DMS114 treated with DMSO at 0.1 percent for 48 hours (cell line): ENCODE measurements at regions not wholly inside any gene's neighbourhood (a gene's known extent, or its start where the extent isn't known, plus 50 kb on each side); places are given as distances from the start of the nearest gene placed in this dataset.
"Not testable (repeated sequence)": the region's sequence is repeated elsewhere in the genome, so short reads cannot be mapped to it uniquely, and the experiment has no call there.

Experiments
- DNase-seq: peaks from one replicate; lab custom pipeline; 2025; ENCODE audit not compliant: unreplicated experiment; lab: John Stamatoyannopoulos, UW

GRCh38 chr6:4359108-4359730 is 223.8 kb upstream of the ECI2 start:
- no peak for DNase-seq

GRCh38 chr6:4358414-4359107 is 223.2 kb upstream of the ECI2 start:
- no peak for DNase-seq

GRCh38 chr6:4357660-4358152 is 222.3 kb upstream of the ECI2 start:
- DNase-seq = not testable (repeated sequence)

GRCh38 chr6:4356899-4357659 is 221.7 kb upstream of the ECI2 start:
- no peak for DNase-seq

GRCh38 chr6:4355241-4355640 is 219.9 kb upstream of the ECI2 start:
- DNase-seq = no peak

GRCh38 chr6:4354181-4354580 is 218.8 kb upstream of the ECI2 start:
- DNase-seq = no peak

GRCh38 chr6:4352731-4353130 is 217.4 kb upstream of the ECI2 start:
- no peak for DNase-seq

- DNase-seq = no peak
Observed at GRCh38 chr6:4352322-4352669, 216.9 kb upstream of the ECI2 start.

GRCh38 chr6:4351520-4352321 is 216.3 kb upstream of the ECI2 start:
- DNase-seq = no peak

- DNase-seq = no peak
Observed at GRCh38 chr6:4350567-4351519, 215.5 kb upstream of the ECI2 start.

GRCh38 chr6:4349931-4350330 is 214.6 kb upstream of the ECI2 start:
- DNase-seq = no peak

- no peak for DNase-seq
Observed at GRCh38 chr6:4349323-4349722, 213.9 kb upstream of the ECI2 start.

- DNase-seq = no peak
Observed at GRCh38 chr6:4348462-4349112, 213.2 kb upstream of the ECI2 start.

GRCh38 chr6:4347877-4348276 is 212.5 kb upstream of the ECI2 start:
- DNase-seq = no peak

GRCh38 chr6:4346659-4347333 is 211.4 kb upstream of the ECI2 start:
- no peak for DNase-seq

GRCh38 chr6:4345543-4345942 is 210.2 kb upstream of the ECI2 start:
- DNase-seq = no peak

GRCh38 chr6:4344317-4344899 is 209.0 kb upstream of the ECI2 start:
- DNase-seq = no peak

- DNase-seq = no peak
Observed at GRCh38 chr6:4342407-4343137, 207.2 kb upstream of the ECI2 start.
